ENCODE measurements at regions not wholly inside any gene's neighbourhood (a gene's known extent, or its start where the extent isn't known, plus 50 kb on each side); places are given as distances from the start of the nearest gene placed in this dataset.

DNA sequence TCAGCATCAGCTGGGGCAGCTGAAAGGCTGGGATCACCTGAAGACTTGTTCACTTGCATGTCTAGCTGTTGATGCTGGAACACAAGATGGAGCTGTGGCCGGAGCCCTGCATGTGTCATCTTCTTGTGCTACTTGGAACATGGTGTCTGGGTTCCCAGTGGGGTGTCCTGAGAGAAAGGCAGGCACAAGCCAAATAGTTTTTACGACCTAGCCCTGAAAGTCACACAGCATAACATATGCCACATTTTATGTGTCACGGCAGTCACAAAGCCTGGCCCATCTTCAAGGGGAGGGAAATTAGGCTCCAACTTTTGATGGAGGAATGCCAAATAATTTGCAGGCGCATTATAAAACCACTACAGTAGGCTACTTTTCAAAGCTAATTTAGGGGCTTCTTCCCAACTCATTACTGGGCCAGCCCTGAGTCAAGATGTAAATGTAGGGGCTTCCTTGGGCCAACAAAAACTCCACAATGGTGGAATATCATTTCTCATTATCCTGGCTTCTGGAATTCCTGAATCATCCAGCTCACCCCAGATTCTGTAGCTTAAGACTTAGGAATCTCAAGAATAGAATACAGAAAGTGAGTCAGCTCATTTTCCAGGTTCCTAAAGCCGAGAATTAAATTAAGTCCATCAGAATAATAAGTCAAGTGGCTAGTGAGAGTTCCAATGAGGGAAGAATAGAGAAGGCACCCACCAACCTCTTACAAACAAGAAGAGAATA, 543.0 kb downstream of the TNS1 start:
- Histone ChIP-seq H3K9ac (ENCODE audit: low read length) (no peak overlapping the region), H3K4me2 (ENCODE audit: low read length) (peak overlapping the region; percentile 26), H3K9me3 (ENCODE audit: insufficient read depth, low read depth, low read length) (no peaks in the 10 kb centered on the region), H3K79me2 (ENCODE audit: insufficient read depth, low read length) (no peaks in the 10 kb centered on the region), H3K27me3 (ENCODE audit: insufficient read depth, low read length) (no peaks in the 10 kb centered on the region), H3K27ac (ENCODE audit: low read depth, low read length) (peak overlapping the region; percentile 18), H3K4me3 (ENCODE audit: insufficient read depth, low read depth, low read length) (no peak overlapping the region), H3K36me3 (ENCODE audit: insufficient read depth, low read length) (no peaks in the 10 kb centered on the region), H4K20me1 (ENCODE audit: insufficient read depth, low read length) (no peaks in the 10 kb centered on the region), H3K4me1 (ENCODE audit: insufficient read depth, low read length) (peaks cover 13% of the 10 kb centered on the region), H2AFZ (ENCODE audit: low read depth, low read length) (no peak overlapping the region)
- peak; percentile 13 for FAIRE-seq
- TF ChIP-seq, protein P1, sequence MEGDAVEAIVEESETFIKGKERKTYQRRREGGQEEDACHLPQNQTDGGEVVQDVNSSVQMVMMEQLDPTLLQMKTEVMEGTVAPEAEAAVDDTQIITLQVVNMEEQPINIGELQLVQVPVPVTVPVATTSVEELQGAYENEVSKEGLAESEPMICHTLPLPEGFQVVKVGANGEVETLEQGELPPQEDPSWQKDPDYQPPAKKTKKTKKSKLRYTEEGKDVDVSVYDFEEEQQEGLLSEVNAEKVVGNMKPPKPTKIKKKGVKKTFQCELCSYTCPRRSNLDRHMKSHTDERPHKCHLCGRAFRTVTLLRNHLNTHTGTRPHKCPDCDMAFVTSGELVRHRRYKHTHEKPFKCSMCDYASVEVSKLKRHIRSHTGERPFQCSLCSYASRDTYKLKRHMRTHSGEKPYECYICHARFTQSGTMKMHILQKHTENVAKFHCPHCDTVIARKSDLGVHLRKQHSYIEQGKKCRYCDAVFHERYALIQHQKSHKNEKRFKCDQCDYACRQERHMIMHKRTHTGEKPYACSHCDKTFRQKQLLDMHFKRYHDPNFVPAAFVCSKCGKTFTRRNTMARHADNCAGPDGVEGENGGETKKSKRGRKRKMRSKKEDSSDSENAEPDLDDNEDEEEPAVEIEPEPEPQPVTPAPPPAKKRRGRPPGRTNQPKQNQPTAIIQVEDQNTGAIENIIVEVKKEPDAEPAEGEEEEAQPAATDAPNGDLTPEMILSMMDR (IDR thresholded peaks at IDR 0.05; ENCODE audit: insufficient read depth, low read depth, low read length): no peak
- Mint-ChIP-seq H3K4me3 (ENCODE audit: unreplicated experiment) (no peak overlapping the region), H3K36me3 (ENCODE audit: low read depth, unreplicated experiment) (no peaks in the 10 kb centered on the region), H3K27ac (ENCODE audit: unreplicated experiment) (no peak overlapping the region), H3K27me3 (ENCODE audit: low read depth, unreplicated experiment) (no peaks in the 10 kb centered on the region), H3K4me1 (ENCODE audit: low read depth, unreplicated experiment) (peaks cover 13% of the 10 kb centered on the region), H3K9me3 (ENCODE audit: unreplicated experiment) (no peaks in the 10 kb centered on the region)
- DNase-seq (ENCODE audit: low read depth): peak; percentile 77

DNA sequence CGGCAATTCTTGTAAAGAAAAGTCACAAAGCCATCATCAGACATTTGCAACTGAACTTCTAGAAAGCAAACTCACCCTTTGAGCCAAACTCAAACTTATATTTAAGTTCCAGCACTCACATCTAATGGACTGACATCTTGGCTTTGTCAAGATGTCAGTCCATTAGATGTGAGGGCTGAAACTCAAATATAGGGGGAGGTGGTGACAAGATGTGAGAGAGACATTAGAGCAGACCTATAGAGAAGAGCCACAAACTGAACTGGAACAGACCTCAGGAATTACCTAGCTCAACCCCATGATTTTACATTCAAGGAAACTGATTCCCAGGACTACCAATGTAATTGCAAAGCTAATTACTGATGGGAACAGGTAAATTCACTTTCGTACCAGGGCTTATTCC, 543.8 kb downstream of the TNS1 start:
- Histone ChIP-seq H3K9me3 (ENCODE audit: insufficient read depth, low read depth, low read length) (no peaks in the 10 kb centered on the region), H3K27me3 (ENCODE audit: insufficient read depth, low read length) (no peaks in the 10 kb centered on the region), H3K9ac (ENCODE audit: low read length) (no peak overlapping the region), H3K4me1 (ENCODE audit: insufficient read depth, low read length) (peaks cover 13% of the 10 kb centered on the region), H3K79me2 (ENCODE audit: insufficient read depth, low read length) (no peaks in the 10 kb centered on the region), H3K36me3 (ENCODE audit: insufficient read depth, low read length) (no peaks in the 10 kb centered on the region), H2AFZ (ENCODE audit: low read depth, low read length) (no peak overlapping the region), H4K20me1 (ENCODE audit: insufficient read depth, low read length) (no peaks in the 10 kb centered on the region), H3K4me2 (ENCODE audit: low read length) (no peak overlapping the region), H3K4me3 (ENCODE audit: insufficient read depth, low read depth, low read length) (no peak overlapping the region), H3K27ac (ENCODE audit: low read depth, low read length) (no peak overlapping the region)
- Mint-ChIP-seq H3K27ac (ENCODE audit: unreplicated experiment) (no peak overlapping the region), H3K4me3 (ENCODE audit: unreplicated experiment) (no peak overlapping the region), H3K36me3 (ENCODE audit: low read depth, unreplicated experiment) (no peaks in the 10 kb centered on the region), H3K27me3 (ENCODE audit: low read depth, unreplicated experiment) (no peaks in the 10 kb centered on the region), H3K9me3 (ENCODE audit: unreplicated experiment) (no peaks in the 10 kb centered on the region), H3K4me1 (ENCODE audit: low read depth, unreplicated experiment) (peaks cover 13% of the 10 kb centered on the region)
- DNase-seq (ENCODE audit: low read depth): no peak
- no peak for FAIRE-seq
- TF ChIP-seq EZH2 (IDR thresholded peaks at IDR 0.05; ENCODE audit: insufficient read depth, low read length): no peak
- TF ChIP-seq, protein P1 (IDR thresholded peaks at IDR 0.05; ENCODE audit: insufficient read depth, low read depth, low read length): no peak

DNA sequence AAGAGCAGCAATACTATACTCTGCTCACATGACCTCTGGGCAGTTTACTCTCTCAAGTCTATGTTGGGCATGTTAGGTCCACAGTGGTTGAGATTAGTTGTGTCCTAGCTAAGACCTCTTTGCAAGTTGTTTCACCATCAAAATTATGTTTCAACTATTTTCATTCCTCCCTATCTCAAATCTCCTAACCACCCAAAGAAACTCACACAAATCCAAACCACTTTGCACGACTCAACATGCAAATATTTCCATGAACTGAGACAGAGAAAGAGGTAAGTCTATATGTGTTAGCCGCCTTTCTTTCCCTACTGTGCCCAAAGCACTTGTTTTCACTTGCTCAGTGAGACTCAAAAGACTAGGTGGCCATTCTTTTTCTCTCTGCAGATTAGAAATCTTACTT, 546.8 kb downstream of the TNS1 start:
- Mint-ChIP-seq H3K4me3 (ENCODE audit: unreplicated experiment) (no peak overlapping the region), H3K36me3 (ENCODE audit: low read depth, unreplicated experiment) (peaks cover 2% of the 10 kb centered on the region), H3K4me1 (ENCODE audit: low read depth, unreplicated experiment) (peaks cover 26% of the 10 kb centered on the region), H3K9me3 (ENCODE audit: unreplicated experiment) (peaks cover 2% of the 10 kb centered on the region), H3K27ac (ENCODE audit: unreplicated experiment) (no peak overlapping the region), H3K27me3 (ENCODE audit: low read depth, unreplicated experiment) (no peaks in the 10 kb centered on the region)
- Histone ChIP-seq H3K36me3 (ENCODE audit: insufficient read depth, low read length) (no peaks in the 10 kb centered on the region), H3K27me3 (ENCODE audit: insufficient read depth, low read length) (no peaks in the 10 kb centered on the region), H3K9ac (ENCODE audit: low read length) (no peak overlapping the region), H3K4me1 (ENCODE audit: insufficient read depth, low read length) (peaks cover 25% of the 10 kb centered on the region), H3K4me2 (ENCODE audit: low read length) (no peak overlapping the region), H3K9me3 (ENCODE audit: insufficient read depth, low read depth, low read length) (no peaks in the 10 kb centered on the region), H3K27ac (ENCODE audit: low read depth, low read length) (no peak overlapping the region), H2AFZ (ENCODE audit: low read depth, low read length) (no peak overlapping the region), H3K4me3 (ENCODE audit: insufficient read depth, low read depth, low read length) (no peak overlapping the region), H4K20me1 (ENCODE audit: insufficient read depth, low read length) (no peaks in the 10 kb centered on the region), H3K79me2 (ENCODE audit: insufficient read depth, low read length) (no peaks in the 10 kb centered on the region)
- FAIRE-seq (peak; percentile 34), DNase-seq (ENCODE audit: low read depth) (peak; percentile 46)
- TF ChIP-seq, protein P1 (IDR thresholded peaks at IDR 0.05; ENCODE audit: insufficient read depth, low read depth, low read length): no peak
- no peak for TF ChIP-seq EZH2 (IDR thresholded peaks at IDR 0.05; ENCODE audit: insufficient read depth, low read length)
